G401 (cell line): ENCODE measurements at regions not wholly inside any gene's neighbourhood (a gene's known extent, or its start where the extent isn't known, plus 50 kb on each side); places are given as distances from the start of the nearest gene placed in this dataset.

Experiments used
- DNase-seq: peaks from one replicate; pipeline ENCODE4 v3.0.0-alpha.2; 2015; ENCODE audit warnings: low spot score
- in situ Hi-C: cut with HindIII; loops from 2 replicates; pipeline ENCODE4 v1.10.0; 2016; ENCODE audit warnings: low sequenced_read_pairs, mixed read lengths

GRCh38 chr10:15462253-15462897 is 91.3 kb upstream of the FAM171A1 start:
- in situ Hi-C loops = no loop called here
- no peak for DNase-seq

GRCh38 chr10:15461353-15462108 is 90.4 kb upstream of the FAM171A1 start:
- DNase-seq = no peak
- in situ Hi-C loops = no loop called here

GRCh38 chr10:15460661-15461060 is 89.6 kb upstream of the FAM171A1 start:
- in situ Hi-C loops = no loop called here
- no peak for DNase-seq

- in situ Hi-C loops = no loop called here
- DNase-seq = no peak
Measured at GRCh38 chr10:15459218-15459617, 88.1 kb upstream of the FAM171A1 start.

GRCh38 chr10:15457382-15457781 is 86.3 kb upstream of the FAM171A1 start:
- in situ Hi-C loops = no loop called here

GRCh38 chr10:15455456-15455855 is 84.4 kb upstream of the FAM171A1 start:
- no peak for DNase-seq
- in situ Hi-C loops = no loop called here

More at GRCh38 chr10:15457382-15457781, 86.3 kb upstream of the FAM171A1 start:
- no peak for DNase-seq

- in situ Hi-C loops = no loop called here
- DNase-seq = peak; percentile 53
Measured at GRCh38 chr10:15453926-15454325, 82.8 kb upstream of the FAM171A1 start.

GRCh38 chr10:15453457-15453856 is 82.4 kb upstream of the FAM171A1 start:
- in situ Hi-C loops = no loop called here
- DNase-seq = no peak

GRCh38 chr10:15452545-15452944 is 81.5 kb upstream of the FAM171A1 start:
- no peak for DNase-seq
- in situ Hi-C loops = no loop called here

- DNase-seq = no peak
- in situ Hi-C loops = no loop called here
Measured at GRCh38 chr10:15451137-15452094, 80.3 kb upstream of the FAM171A1 start.

- in situ Hi-C loops = no loop called here
- DNase-seq = no peak
Measured at GRCh38 chr10:15448598-15448997, 77.5 kb upstream of the FAM171A1 start.

GRCh38 chr10:15445006-15445390 is 73.9 kb upstream of the FAM171A1 start:
- in situ Hi-C loops = no loop called here
- no peak for DNase-seq

- in situ Hi-C loops = no loop called here
- DNase-seq = no peak
Measured at GRCh38 chr10:15444105-15445005, 73.3 kb upstream of the FAM171A1 start.

GRCh38 chr10:15442056-15442455 is 71.0 kb upstream of the FAM171A1 start:
- no peak for DNase-seq
- in situ Hi-C loops = no loop called here

GRCh38 chr10:15440204-15440711 is 69.2 kb upstream of the FAM171A1 start:
- DNase-seq = peak; percentile 80
- in situ Hi-C loops = no loop called here

GRCh38 chr10:15439341-15439842 is 68.3 kb upstream of the FAM171A1 start:
- peak; percentile 89 for DNase-seq
- in situ Hi-C loops = no loop called here

- in situ Hi-C loops = no loop called here
- DNase-seq = no peak
Measured at GRCh38 chr10:15436696-15437095, 65.6 kb upstream of the FAM171A1 start.

GRCh38 chr10:15433850-15434537 is 62.9 kb upstream of the FAM171A1 start:
- DNase-seq = peak; percentile 88
- in situ Hi-C loops = no loop called here
